ENCODE measurements at regions not wholly inside any gene's neighbourhood (a gene's known extent, or its start where the extent isn't known, plus 50 kb on each side); places are given as distances from the start of the nearest gene placed in this dataset.
"Not testable (repeated sequence)": the region's sequence is repeated elsewhere in the genome, so short reads cannot be mapped to it uniquely, and the experiment has no call there.

DNA sequence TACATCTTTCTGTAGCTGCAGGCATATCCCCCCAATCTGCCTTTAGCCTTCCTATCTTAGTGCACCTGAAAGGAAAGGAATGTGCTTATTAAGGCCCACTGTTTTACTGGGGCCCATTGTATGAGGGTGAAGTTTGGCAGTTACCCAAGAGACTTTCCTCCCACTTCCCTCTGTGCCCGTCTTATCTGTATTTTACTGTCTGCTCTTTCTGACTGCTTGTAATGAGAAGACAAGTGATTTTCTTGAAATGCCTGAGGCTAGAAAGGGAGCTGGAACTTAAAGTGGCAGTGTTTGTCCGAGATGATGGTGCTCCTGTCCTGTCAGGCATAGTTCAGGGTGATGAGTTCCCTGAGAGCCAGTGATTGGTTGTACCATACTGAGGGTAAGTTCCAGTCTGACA lies 114.7 kb downstream of the QRSL1 start:
- TF ChIP-seq EZH2 (IDR thresholded peaks at IDR 0.05; ENCODE audit: low read length, missing control alignments): not testable (repeated sequence)
- TF ChIP-seq, protein P1, sequence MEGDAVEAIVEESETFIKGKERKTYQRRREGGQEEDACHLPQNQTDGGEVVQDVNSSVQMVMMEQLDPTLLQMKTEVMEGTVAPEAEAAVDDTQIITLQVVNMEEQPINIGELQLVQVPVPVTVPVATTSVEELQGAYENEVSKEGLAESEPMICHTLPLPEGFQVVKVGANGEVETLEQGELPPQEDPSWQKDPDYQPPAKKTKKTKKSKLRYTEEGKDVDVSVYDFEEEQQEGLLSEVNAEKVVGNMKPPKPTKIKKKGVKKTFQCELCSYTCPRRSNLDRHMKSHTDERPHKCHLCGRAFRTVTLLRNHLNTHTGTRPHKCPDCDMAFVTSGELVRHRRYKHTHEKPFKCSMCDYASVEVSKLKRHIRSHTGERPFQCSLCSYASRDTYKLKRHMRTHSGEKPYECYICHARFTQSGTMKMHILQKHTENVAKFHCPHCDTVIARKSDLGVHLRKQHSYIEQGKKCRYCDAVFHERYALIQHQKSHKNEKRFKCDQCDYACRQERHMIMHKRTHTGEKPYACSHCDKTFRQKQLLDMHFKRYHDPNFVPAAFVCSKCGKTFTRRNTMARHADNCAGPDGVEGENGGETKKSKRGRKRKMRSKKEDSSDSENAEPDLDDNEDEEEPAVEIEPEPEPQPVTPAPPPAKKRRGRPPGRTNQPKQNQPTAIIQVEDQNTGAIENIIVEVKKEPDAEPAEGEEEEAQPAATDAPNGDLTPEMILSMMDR (conservative IDR thresholded peaks at IDR 0.05 in 1 of 2, IDR thresholded peaks at IDR 0.05 in 1 of 2; ENCODE audit: low read depth in 1 of 2, low read length in 2 of 2): not testable (repeated sequence)
